Hippocampal formation (tissue), 2 donors: ENCODE measurements at regions not wholly inside any gene's neighbourhood (a gene's known extent, or its start where the extent isn't known, plus 50 kb on each side); places are given as distances from the start of the nearest gene placed in this dataset.

ENCODE experiments used
- DNase-seq, 2 donors: peaks; one replicate each; lab custom pipeline; 2025; lab: John Stamatoyannopoulos, UW

DNA sequence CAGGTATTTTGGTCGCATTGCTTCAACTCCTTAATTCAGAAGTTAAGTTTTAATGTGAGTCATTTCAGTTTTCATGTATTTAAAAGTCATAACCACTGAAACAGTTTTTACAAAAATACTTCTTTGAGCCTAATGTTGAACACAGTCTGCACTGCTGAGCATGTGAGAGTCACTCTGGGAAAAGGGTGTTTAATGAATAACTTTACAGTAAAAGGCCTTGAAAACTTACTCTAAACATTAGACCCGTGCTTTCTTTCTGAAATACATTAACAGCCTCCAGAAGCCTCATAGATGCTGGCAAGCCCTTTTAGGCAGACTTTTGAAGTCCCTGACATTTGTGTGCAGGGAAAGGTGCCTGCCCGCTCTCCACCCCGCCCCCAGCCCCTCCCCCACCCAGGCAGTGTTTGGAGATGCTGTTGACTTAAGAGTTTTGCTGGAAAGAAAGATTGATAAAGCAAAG is 68.9 kb upstream of the NR2F2 start:
- no peak for DNase-seq

DNA sequence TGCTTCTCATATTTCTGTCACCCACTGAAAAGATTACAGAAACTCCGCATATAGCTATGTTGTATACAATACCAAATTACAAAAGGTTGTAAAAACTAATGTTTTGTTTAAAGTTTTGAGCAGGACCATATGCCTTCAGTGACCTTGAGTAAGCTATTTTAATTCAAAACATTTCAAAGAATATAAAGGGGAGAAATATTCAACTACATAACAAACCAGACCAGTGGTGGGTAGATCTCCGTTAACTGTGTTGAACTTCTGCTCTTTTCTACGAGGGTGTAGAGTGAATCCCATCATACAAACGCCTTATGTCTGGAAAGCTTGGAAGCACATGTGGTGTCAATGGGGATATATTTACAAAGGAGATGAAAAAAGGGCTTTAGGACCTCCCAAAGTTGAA is 68.4 kb upstream of the NR2F2 start:
- DNase-seq: no peak

DNA sequence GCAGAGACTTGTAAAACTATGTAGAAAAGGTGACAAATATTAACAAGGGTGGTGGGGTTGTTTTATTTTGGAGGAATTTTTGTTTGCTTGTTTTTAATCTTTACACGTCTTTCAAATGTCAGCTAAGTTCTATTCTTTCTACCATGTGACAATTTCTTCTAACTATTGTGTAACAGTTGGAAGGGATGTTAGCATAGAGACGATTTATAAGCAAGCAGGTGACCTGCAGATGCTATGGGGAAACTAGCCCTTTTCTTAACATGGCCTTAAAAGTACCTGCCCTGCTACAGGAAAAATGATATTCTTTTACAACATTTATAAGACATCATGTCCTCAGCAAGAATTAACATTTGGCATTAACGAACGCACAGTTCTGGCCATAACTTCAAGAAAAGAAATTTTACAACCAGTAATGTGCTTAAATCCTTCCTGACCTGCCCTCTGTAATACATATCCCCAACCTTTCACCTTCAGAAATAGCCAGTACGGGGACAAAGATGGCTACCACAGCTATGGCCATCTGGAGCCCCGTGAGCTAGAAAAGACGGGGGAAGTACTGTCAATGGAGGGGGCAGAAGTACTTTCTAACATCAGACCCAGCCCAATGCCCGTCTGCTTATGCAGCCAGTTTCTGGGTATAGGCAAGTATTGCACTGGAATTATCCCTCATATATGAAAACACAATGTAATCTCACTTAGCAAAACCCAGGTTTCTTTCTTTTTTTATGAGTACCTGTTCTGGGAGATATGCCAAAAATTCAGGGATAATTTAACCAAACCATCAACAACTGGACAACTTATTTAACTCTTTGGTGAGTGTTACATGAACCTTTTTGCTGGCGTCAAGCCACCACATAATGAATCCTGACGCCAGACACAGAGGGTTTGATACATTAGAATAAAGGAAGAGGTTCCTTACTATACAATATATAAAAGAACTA is 67.7 kb upstream of the NR2F2 start:
- no peak for DNase-seq

DNA sequence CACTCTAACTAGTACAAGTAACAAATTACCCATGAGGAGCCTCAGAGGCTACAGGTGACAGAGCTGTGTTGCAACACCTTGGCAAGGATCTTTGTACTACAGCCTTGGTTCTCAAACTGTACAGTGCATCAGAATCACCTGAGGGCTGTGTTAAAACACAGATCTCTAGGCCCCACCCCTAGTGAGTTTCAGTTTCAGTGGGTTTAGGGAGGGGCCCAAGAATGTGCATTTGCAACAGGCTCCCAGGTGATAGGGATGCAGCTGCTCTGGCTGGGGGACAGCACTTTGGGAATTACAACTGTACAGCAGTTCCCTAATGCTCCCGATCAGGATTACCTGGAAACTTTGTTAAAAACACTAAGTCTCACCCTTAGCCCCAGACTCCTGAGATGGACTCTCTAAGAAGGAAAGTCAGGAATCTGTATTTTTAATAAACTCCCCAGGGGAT is 66.1 kb upstream of the NR2F2 start:
- DNase-seq: no peak

DNA sequence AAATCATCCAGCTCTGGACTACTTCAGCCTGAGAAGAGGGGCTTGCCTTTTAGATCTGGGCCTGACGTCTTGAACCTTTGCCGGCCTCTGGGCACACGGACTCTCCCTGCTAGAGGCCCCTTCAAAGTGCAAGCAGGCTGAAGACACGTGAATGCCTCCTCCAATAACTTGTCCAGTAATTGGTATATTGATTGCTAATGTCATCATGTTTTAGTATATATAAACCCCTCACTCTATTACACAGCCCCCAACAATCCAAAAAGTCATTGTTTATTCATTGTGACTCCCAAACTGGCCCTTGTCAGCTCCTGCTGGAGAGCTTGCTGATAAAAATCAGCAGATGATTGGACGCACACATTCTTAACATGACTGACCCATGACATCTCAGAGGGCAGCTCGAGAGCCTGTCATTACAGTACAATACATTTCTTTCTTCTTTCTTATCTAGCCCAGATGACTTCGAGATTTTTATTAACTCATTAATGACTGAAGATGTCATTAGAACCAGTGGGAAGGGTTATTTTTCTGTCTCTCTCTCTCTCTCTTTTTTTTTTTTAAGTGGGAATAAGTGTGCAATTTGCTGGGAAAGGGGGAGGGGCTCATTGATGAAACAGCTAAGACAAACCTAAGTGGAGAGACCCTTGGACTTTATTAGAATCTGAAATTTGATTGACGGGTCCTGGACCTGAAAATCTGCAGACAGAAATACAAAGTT is 65.5 kb upstream of the NR2F2 start:
- no peak for DNase-seq

DNA sequence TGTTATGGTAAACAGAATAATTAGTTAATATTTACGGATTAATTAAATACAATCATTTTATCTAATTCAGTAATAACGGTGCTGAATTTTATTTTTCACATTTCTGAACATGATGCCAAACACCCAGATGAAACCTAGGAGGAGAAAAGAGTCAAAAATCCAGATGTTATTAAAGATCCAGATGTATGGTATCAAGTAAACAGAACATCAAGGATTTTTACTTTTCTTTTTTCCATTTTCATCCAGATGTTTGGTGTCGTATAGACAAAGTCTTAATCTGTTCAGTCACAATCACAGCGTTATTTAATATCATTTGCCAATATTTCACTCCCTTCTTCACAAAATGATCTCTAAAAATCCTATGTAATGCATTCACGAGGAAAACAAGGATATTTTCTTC is 64.0 kb upstream of the NR2F2 start:
- no peak for DNase-seq

DNA sequence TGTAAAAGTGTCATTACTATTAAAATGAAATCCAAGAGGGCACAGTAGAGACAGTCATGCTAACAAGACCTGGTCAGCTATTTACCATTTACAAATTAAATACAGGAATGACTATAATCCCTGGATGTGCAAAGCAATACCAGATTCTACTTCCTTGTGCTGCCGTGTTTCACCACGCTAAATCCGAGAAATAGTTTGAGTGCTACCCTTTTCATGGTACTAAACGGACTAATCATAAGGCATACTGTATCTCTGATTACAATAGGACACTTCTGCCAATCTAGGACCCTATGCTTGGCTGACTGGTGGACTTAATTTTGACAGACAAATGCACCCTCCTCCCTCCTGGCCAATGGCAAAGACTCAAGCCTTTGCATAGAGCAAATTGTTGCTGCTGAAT is 63.0 kb upstream of the NR2F2 start:
- no peak for DNase-seq

DNA sequence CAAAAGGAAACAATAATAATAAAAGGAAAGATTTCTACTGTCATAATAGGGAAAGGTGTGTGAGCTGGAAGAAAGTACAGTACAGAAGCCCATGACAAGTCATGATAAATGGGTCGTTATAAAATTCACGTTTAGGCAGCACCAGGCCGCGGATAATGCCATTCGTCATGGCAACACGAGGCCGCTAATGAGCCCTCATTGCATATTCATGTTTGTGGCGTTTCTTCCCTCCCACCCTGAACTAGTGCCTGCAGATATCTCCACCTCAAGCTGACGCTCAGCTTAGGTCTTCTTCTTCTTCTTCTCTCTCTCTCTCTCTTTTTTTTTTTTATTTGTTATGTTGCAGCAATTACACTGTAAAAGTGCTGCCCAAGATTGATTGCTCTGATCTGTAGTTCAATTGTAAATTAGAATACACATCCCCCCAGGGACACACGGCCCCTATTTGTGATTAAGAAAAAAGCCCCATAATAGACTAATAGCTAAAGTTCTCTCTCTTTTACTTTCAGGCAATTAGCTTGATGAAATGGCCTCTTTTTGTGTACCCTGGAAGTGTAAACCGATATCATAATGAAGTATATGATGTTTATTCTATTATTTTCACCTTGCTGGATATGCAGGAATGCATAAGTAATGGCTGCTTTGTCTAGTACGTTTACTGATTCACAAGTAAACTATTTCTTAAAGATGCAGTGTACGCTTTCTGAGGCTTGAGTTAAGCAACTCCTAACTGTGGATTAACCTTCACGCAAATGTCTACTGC is 61.9 kb upstream of the NR2F2 start:
- no peak for DNase-seq

DNA sequence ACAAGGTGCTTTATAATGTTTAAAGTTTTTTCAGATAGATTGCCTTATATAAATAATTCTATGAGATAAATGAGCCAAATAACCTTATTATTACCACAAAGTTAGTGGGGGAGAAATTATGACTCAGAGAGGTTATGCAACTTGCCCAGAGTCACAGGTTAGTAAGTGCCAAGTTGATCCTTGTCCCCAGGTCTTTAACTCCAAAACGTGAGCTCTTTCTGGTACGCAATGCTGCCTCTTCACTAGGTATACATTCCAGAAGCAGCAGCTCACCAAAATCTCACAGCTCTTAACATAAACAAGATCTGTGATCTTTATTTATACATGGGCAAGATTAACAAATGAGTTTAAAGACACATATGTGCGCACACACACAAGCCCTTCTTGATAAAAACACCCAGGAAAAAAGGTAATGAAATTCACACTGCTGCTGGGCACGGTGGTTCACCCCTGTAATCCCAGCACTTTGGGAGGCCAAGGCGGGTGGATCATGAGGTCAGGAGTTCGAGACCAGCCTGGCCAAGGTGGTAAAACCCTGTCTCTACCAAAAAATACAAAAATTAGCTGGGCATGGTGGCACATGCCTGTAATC is 59.8 kb upstream of the NR2F2 start:
- DNase-seq: no peak

DNA sequence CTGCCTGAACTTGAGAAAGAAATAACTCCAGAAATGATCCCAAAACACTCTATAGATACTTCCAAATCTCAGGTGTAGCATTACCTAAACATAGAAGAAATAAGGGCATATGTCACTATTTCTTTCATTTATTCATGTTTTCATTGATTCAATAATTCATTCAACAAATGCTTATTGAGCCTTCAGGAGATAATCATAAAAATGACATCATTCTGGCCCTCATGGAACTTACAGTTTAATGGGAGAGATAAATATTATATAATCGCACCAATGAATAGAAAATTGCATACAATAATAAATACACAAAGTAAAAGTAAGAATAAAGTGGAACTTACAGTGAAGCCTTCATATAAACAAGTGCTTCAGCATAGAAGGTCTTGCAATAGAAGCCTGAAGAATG is 58.1 kb upstream of the NR2F2 start:
- no peak for DNase-seq

DNA sequence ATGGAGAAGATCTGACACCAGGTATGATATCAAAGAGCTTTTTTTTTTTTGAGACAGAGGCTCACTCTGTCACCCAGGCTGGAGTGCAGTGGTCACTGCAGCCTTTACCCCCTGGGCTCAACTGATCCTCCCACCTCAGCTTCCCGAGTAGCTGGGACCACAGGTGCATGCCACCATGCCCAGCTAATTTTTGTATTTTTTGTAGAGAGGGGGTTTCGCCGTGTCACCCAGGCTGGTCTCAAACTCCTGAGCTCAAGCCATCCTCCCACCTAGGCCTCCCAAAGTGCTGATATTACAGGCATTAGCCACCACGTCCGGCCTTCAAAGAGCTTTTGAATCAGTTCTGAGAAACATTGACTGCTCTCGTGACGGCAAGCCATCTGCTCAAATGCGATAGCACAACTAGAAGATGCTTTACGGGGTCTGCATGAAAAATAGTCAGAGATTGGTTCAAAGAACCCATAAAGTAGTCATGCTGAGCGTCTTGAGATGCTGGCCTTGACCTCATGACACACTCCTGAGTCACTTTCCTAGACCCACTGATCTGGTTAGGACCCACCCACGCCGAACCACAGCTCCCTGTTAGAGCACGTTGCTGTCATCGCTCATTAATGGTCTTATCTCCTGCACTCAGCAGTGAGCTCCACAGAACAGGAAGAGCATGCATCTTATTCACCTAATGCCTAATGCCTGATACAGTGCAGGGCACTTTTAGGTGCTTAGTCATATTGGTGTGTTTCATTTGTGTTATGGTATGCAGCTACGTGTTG is 57.0 kb upstream of the NR2F2 start:
- DNase-seq: no peak

DNA sequence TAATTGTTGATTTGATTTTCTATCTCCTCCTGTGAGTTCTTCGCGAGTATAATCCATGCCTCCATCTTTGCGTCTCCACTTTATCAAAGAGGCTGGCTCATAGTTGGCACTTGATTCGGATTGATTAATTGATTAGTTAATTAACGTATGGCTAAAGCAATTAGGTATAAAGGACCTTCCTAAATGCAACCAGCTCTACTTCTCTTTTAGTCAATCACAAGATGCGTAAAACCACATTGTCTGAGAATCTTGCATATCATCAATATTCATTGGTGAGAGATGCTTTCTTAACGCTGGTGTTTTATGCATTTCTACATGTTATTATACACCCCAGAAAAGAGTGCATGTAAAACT is 56.4 kb upstream of the NR2F2 start:
- DNase-seq: no peak

DNA sequence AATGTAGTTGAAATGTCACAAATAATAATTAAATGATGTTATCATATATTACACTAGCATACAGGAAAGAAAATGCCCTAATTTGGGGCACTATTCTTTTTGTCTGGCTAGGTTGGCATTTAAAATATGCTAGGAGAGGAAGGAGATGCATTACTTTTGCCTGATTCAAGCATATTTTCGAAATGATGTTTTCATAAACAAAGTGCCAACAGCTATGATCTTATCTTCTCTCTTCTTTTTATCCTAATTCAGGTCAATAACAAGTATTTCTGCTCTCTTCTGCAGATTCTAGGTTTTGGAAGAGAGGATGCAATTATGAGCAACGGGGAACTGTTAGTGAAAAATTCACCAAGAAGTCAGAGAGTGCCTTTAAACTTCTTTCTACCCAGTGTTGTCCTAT is 55.8 kb upstream of the NR2F2 start:
- no peak for DNase-seq

DNA sequence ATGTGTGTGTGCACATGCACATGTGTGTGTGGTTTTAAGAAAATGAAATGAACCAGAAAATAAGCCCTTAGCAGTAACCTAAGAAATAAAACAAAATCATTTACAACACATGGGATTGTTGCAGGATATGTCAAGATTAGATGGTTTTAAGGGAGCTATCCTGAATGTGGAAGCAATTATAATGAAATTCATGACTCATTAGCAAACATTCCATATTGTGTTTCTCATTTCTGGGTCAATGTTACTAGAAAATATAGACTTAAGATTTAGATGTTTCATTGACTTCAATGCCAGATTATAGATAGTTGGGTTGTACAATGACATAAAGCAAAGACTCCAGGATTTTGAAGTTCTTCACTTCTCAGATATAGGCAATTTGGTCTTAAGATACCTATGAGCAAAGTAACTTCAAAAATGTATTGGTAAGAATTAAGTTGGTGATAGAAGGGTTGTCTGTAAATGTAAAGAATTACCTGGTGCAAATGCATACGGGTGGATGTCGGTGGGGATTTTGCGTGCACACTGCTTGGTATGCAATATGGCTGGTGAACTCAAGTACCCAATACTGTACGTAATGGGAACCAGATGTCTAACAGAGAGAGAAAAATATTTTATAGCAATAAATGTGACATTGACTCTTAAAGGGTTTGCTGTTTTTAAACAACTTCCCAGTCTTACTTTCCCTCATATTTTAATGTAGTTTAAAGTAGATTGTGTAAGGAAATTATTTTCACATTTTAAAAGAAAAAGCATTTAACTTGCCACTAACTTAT is 53.9 kb upstream of the NR2F2 start:
- no peak for DNase-seq
